Gastroesophageal sphincter (tissue), 4 donors: ENCODE measurements at regions not wholly inside any gene's neighbourhood (a gene's known extent, or its start where the extent isn't known, plus 50 kb on each side); places are given as distances from the start of the nearest gene placed in this dataset.

Experiments used
- ATAC-seq: fragments of 150-250 bp; one replicate; pipeline ENCODE4 v1.9.1; 2016; ENCODE audit warnings: mild to moderate bottlenecking, moderate library complexity
- H3K27ac ChIP-seq, 4 donors: fragments of 200-600 bp; sonication (generic) in 3 of 4; 1 replicate in 3 of 4; 2 replicates in 1 of 4; pipeline ENCODE4 v1.5.1; 2016 to 2019
- H3K27me3 ChIP-seq: fragments of 200-600 bp; sonication (generic); one replicate; pipeline ENCODE4 v1.5.1; 2019
- H3K36me3 ChIP-seq, 2 donors: fragments of 200-600 bp; sonication (generic); one replicate each; pipeline ENCODE4 v1.5.1; 2019; ENCODE audit warnings: control low read depth in 1 of 2
- H3K4me1 ChIP-seq, 3 donors: fragments of 200-600 bp; sonication (generic); 1 replicate in 2 of 3; 2 replicates in 1 of 3; pipeline ENCODE4 v1.5.1; 2016 to 2019; ENCODE audit warnings: control low read depth in 2 of 3
- H3K4me3 ChIP-seq, 2 donors: fragments of 200-600 bp; sonication (generic); one replicate each; pipeline ENCODE4 v1.5.1; 2019; ENCODE audit warnings: mild to moderate bottlenecking in 1 of 2, moderate library complexity in 1 of 2
- H3K9me3 ChIP-seq, 3 donors: fragments of 200-600 bp; sonication (generic); one replicate each; pipeline ENCODE4 v1.5.1; 2017 to 2019; ENCODE audit warnings: control low read depth in 2 of 3
- CTCF ChIP-seq, 4 experiments: fragments of 200-600 bp in 2 of 4; fragments of 450-650 bp in 2 of 4; sonication (generic) in 1 of 4; IDR thresholded peaks; one replicate each; pipeline ENCODE4 v1.5.1; 2017 to 2019; ENCODE audit warnings: antibody characterized with exemption in 4 of 4, mild to moderate bottlenecking in 2 of 4, moderate library complexity in 2 of 4
- EP300 ChIP-seq: sonication (generic); formaldehyde crosslinking; IDR thresholded peaks from one replicate; pipeline ENCODE4 v1.6.1; 2017; ENCODE audit warnings: antibody characterized with exemption, mild to moderate bottlenecking
- POLR2A ChIP-seq, 2 donors: fragments of 450-650 bp; IDR thresholded peaks; one replicate each; pipeline ENCODE4 v1.6.1; 2017; ENCODE audit warnings: antibody characterized with exemption in 2 of 2, mild to moderate bottlenecking in 2 of 2, moderate library complexity in 1 of 2
- POLR2AphosphoS5 ChIP-seq: sonication (generic); formaldehyde crosslinking; IDR thresholded peaks from one replicate; pipeline ENCODE4 v1.6.1; 2017; ENCODE audit warnings: antibody characterized with exemption
- WGBS, 2 donors: methylation state at CpG; one replicate each; pipeline ENCODE4 v1.1.5; 2018; ENCODE audit warnings: low coverage in 1 of 2; 5-methylcytosine and 5-hydroxymethylcytosine counted together

- no peak overlapping the region for H3K27ac ChIP-seq
- 74 to 95% methylated on average over 3 of the region's 4 CpGs for WGBS, 2 donors
- no peaks in the 10 kb centered on the region for H3K9me3 ChIP-seq
- H3K4me1 ChIP-seq = no peaks in the 10 kb centered on the region
- H3K27me3 ChIP-seq = no peaks in the 10 kb centered on the region
- no peak for ATAC-seq
- no peaks in the 10 kb centered on the region for H3K36me3 ChIP-seq
- H3K4me3 ChIP-seq = no peak overlapping the region
- no peak for TF ChIP-seq EP300
- no peak for TF ChIP-seq POLR2A (IDR thresholded peaks at IDR 0.05)
- no peak for TF ChIP-seq CTCF (IDR thresholded peaks at IDR 0.05)
- no peak for TF ChIP-seq POLR2AphosphoS5
Measured at GRCh38 chr1:168843401-168843800, 114.4 kb upstream of the DPT start.

GRCh38 chr1:168843950-168844349, 114.9 kb upstream of the DPT start:
- ATAC-seq = no peak
- no peaks in the 10 kb centered on the region for H3K9me3 ChIP-seq
- 86 to 100% methylated on average over 2 of the region's 2 CpGs for WGBS, 2 donors
- no peaks in the 10 kb centered on the region for H3K4me1 ChIP-seq
- no peaks in the 10 kb centered on the region for H3K27me3 ChIP-seq
- H3K27ac ChIP-seq = no peak overlapping the region
- TF ChIP-seq EP300 = no peak
- no peak for TF ChIP-seq POLR2AphosphoS5
- TF ChIP-seq POLR2A (IDR thresholded peaks at IDR 0.05) = no peak
- no peak for TF ChIP-seq CTCF (IDR thresholded peaks at IDR 0.05)
- no peak overlapping the region for H3K4me3 ChIP-seq
- H3K36me3 ChIP-seq = no peaks in the 10 kb centered on the region

- no peak for ATAC-seq
- TF ChIP-seq POLR2AphosphoS5 = no peak
- TF ChIP-seq POLR2A (IDR thresholded peaks at IDR 0.05) = no peak
- no peak for TF ChIP-seq CTCF (IDR thresholded peaks at IDR 0.05)
- TF ChIP-seq EP300 = no peak
- Histone ChIP-seq H3K4me3 (no peak overlapping the region), H3K27ac (no peak overlapping the region), H3K4me1 (no peaks in the 10 kb centered on the region), H3K9me3 (no peaks in the 10 kb centered on the region), H3K36me3 (no peaks in the 10 kb centered on the region), H3K27me3 (no peaks in the 10 kb centered on the region)
- 92 to 93% methylated on average over 2 of the region's 2 CpGs for WGBS, 2 donors
Measured at GRCh38 chr1:168845140-168845539, 116.1 kb upstream of the DPT start.

GRCh38 chr1:168848051-168848450, 119.0 kb upstream of the DPT start:
- Histone ChIP-seq H3K27me3 (no peaks in the 10 kb centered on the region), H3K9me3 (peaks cover 0 to 4% (median 0%) of the 10 kb centered on the region in 3 donors), H3K36me3 (no peaks in the 10 kb centered on the region), H3K4me1 (no peaks in the 10 kb centered on the region), H3K4me3 (no peak overlapping the region), H3K27ac (no peak overlapping the region)
- TF ChIP-seq EP300 (no peak), CTCF (IDR thresholded peaks at IDR 0.05) (no peak), POLR2AphosphoS5 (no peak), POLR2A (IDR thresholded peaks at IDR 0.05) (no peak)
- WGBS, 2 donors = 61 to 74% methylated on average over 2 to 3 of the region's 3 CpGs
- no peak for ATAC-seq

GRCh38 chr1:168861421-168862004, 132.5 kb upstream of the DPT start:
- TF ChIP-seq POLR2A (IDR thresholded peaks at IDR 0.05) (no peak), CTCF (IDR thresholded peaks at IDR 0.05) (no peak), EP300 (no peak), POLR2AphosphoS5 (no peak)
- H3K4me3 ChIP-seq = no peak overlapping the region
- H3K27me3 ChIP-seq = no peaks in the 10 kb centered on the region
- ATAC-seq = no peak
- no peaks in the 10 kb centered on the region for H3K4me1 ChIP-seq
- no peaks in the 10 kb centered on the region for H3K36me3 ChIP-seq
- H3K9me3 ChIP-seq = peaks cover 0 to 9% (median 0%) of the 10 kb centered on the region in 3 donors
- H3K27ac ChIP-seq = no peak overlapping the region
